Activated T-helper 17 cell treated with anti-CD3 and anti-CD28 coated beads, Interleukin-2, amount 50 U/mL, for 72 hours (primary cell): ENCODE measurements at regions not wholly inside any gene's neighbourhood (a gene's known extent, or its start where the extent isn't known, plus 50 kb on each side); places are given as distances from the start of the nearest gene placed in this dataset.

Source experiments
- ATAC-seq: fragments of 150-1000 bp; cut with Tn5 transposase; replicated peaks from 2 replicates; pipeline ENCODE4 v1.10.0; 2021; ENCODE audit warnings: mild to moderate bottlenecking, moderate library complexity
- H3K27ac Mint-ChIP-seq: one replicate; pipeline ENCODE4 v1.8.0; 2022; ENCODE audit warnings: mixed read lengths
- H3K27me3 Mint-ChIP-seq: one replicate; pipeline ENCODE4 v1.8.0; 2022; ENCODE audit warnings: mixed read lengths
- H3K36me3 Mint-ChIP-seq: one replicate; pipeline ENCODE4 v1.8.0; 2022; ENCODE audit warnings: low read depth, mild to moderate bottlenecking, mixed read lengths
- H3K4me1 Mint-ChIP-seq: one replicate; pipeline ENCODE4 v1.8.0; 2022; ENCODE audit warnings: mixed read lengths
- H3K4me3 Mint-ChIP-seq: one replicate; pipeline ENCODE4 v1.8.0; 2022; ENCODE audit warnings: mild to moderate bottlenecking, mixed read lengths
- H3K9me3 Mint-ChIP-seq: one replicate; pipeline ENCODE4 v1.8.0; 2022; ENCODE audit warnings: mixed read lengths

GRCh38 chr1:36584874-36585453, 102.3 kb upstream of the CSF3R start:
- Mint-ChIP-seq H3K27ac (no peak overlapping the region), H3K9me3 (no peaks in the 10 kb centered on the region), H3K27me3 (peaks cover 37% of the 10 kb centered on the region), H3K36me3 (no peaks in the 10 kb centered on the region), H3K4me3 (no peak overlapping the region), H3K4me1 (no peaks in the 10 kb centered on the region)
- ATAC-seq = no peak

GRCh38 chr1:36583980-36584782, 101.5 kb upstream of the CSF3R start:
- Mint-ChIP-seq H3K4me3 (no peak overlapping the region), H3K9me3 (no peaks in the 10 kb centered on the region), H3K4me1 (no peaks in the 10 kb centered on the region), H3K36me3 (no peaks in the 10 kb centered on the region), H3K27ac (no peak overlapping the region), H3K27me3 (peaks cover 31% of the 10 kb centered on the region)
- no peak for ATAC-seq

- Mint-ChIP-seq H3K4me1 (no peaks in the 10 kb centered on the region), H3K27ac (no peak overlapping the region), H3K4me3 (no peak overlapping the region), H3K27me3 (peaks cover 31% of the 10 kb centered on the region), H3K36me3 (no peaks in the 10 kb centered on the region), H3K9me3 (no peaks in the 10 kb centered on the region)
- no peak for ATAC-seq
These were observed 100.4 kb upstream of the CSF3R start for GRCh38 chr1:36583080-36583479.

- ATAC-seq = no peak
- peaks cover 25% of the 10 kb centered on the region for H3K27me3 Mint-ChIP-seq
These were observed 99.5 kb upstream of the CSF3R start for GRCh38 chr1:36582066-36582755.

GRCh38 chr1:36580524-36580923, 97.8 kb upstream of the CSF3R start:
- Mint-ChIP-seq H3K4me3 (no peak overlapping the region), H3K27me3 (peaks cover 14% of the 10 kb centered on the region), H3K9me3 (no peaks in the 10 kb centered on the region), H3K4me1 (no peaks in the 10 kb centered on the region), H3K27ac (no peak overlapping the region), H3K36me3 (no peaks in the 10 kb centered on the region)
- ATAC-seq = no peak

More at GRCh38 chr1:36582066-36582755, 99.5 kb upstream of the CSF3R start:
- Mint-ChIP-seq H3K9me3 (no peaks in the 10 kb centered on the region), H3K27ac (no peak overlapping the region), H3K4me3 (no peak overlapping the region), H3K4me1 (no peaks in the 10 kb centered on the region), H3K36me3 (no peaks in the 10 kb centered on the region)

GRCh38 chr1:36579039-36579438, 96.3 kb upstream of the CSF3R start:
- H3K36me3 Mint-ChIP-seq = no peaks in the 10 kb centered on the region
- no peaks in the 10 kb centered on the region for H3K9me3 Mint-ChIP-seq
- peaks cover 27% of the 10 kb centered on the region for H3K27me3 Mint-ChIP-seq
- no peak overlapping the region for H3K27ac Mint-ChIP-seq
- H3K4me3 Mint-ChIP-seq = no peak overlapping the region
- no peak for ATAC-seq
- no peaks in the 10 kb centered on the region for H3K4me1 Mint-ChIP-seq

GRCh38 chr1:36576551-36577110, 93.9 kb upstream of the CSF3R start:
- peaks cover 35% of the 10 kb centered on the region for H3K27me3 Mint-ChIP-seq
- H3K4me3 Mint-ChIP-seq = no peak overlapping the region
- no peak overlapping the region for H3K27ac Mint-ChIP-seq
- H3K36me3 Mint-ChIP-seq = no peaks in the 10 kb centered on the region
- H3K9me3 Mint-ChIP-seq = no peaks in the 10 kb centered on the region
- ATAC-seq = no peak
- no peaks in the 10 kb centered on the region for H3K4me1 Mint-ChIP-seq

GRCh38 chr1:36576118-36576517, 93.4 kb upstream of the CSF3R start:
- no peak overlapping the region for H3K27ac Mint-ChIP-seq
- ATAC-seq = peak; percentile 59

GRCh38 chr1:36573445-36573844, 90.7 kb upstream of the CSF3R start:
- H3K27me3 Mint-ChIP-seq = peaks cover 31% of the 10 kb centered on the region

More at GRCh38 chr1:36576118-36576517, 93.4 kb upstream of the CSF3R start:
- Mint-ChIP-seq H3K4me3 (no peak overlapping the region), H3K9me3 (no peaks in the 10 kb centered on the region), H3K36me3 (no peaks in the 10 kb centered on the region), H3K27me3 (peaks cover 35% of the 10 kb centered on the region), H3K4me1 (no peaks in the 10 kb centered on the region)

GRCh38 chr1:36572906-36573305, 90.2 kb upstream of the CSF3R start:
- no peak overlapping the region for H3K27ac Mint-ChIP-seq

More at GRCh38 chr1:36573445-36573844, 90.7 kb upstream of the CSF3R start:
- Mint-ChIP-seq H3K36me3 (no peaks in the 10 kb centered on the region), H3K27ac (no peak overlapping the region), H3K9me3 (no peaks in the 10 kb centered on the region), H3K4me3 (no peak overlapping the region), H3K4me1 (no peaks in the 10 kb centered on the region)
- no peak for ATAC-seq

GRCh38 chr1:36572142-36572715, 89.5 kb upstream of the CSF3R start:
- no peak overlapping the region for H3K27ac Mint-ChIP-seq
- ATAC-seq = no peak
- H3K36me3 Mint-ChIP-seq = no peaks in the 10 kb centered on the region
- H3K27me3 Mint-ChIP-seq = peaks cover 31% of the 10 kb centered on the region
- no peak overlapping the region for H3K4me3 Mint-ChIP-seq
- H3K4me1 Mint-ChIP-seq = no peaks in the 10 kb centered on the region
- no peaks in the 10 kb centered on the region for H3K9me3 Mint-ChIP-seq

More at GRCh38 chr1:36572906-36573305, 90.2 kb upstream of the CSF3R start:
- Mint-ChIP-seq H3K9me3 (no peaks in the 10 kb centered on the region), H3K27me3 (peaks cover 31% of the 10 kb centered on the region), H3K4me3 (no peak overlapping the region), H3K4me1 (no peaks in the 10 kb centered on the region), H3K36me3 (no peaks in the 10 kb centered on the region)
- no peak for ATAC-seq

- Mint-ChIP-seq H3K9me3 (no peaks in the 10 kb centered on the region), H3K27ac (no peak overlapping the region), H3K27me3 (peaks cover 31% of the 10 kb centered on the region), H3K36me3 (no peaks in the 10 kb centered on the region), H3K4me3 (no peak overlapping the region), H3K4me1 (no peaks in the 10 kb centered on the region)
- no peak for ATAC-seq
These were observed 88.4 kb upstream of the CSF3R start for GRCh38 chr1:36571106-36571505.

- H3K27me3 Mint-ChIP-seq = peaks cover 28% of the 10 kb centered on the region
- H3K9me3 Mint-ChIP-seq = no peaks in the 10 kb centered on the region
- H3K36me3 Mint-ChIP-seq = no peaks in the 10 kb centered on the region
- H3K4me3 Mint-ChIP-seq = no peak overlapping the region
- no peaks in the 10 kb centered on the region for H3K4me1 Mint-ChIP-seq
- ATAC-seq = no peak
- no peak overlapping the region for H3K27ac Mint-ChIP-seq
These were observed 87.9 kb upstream of the CSF3R start for GRCh38 chr1:36570478-36571060.

GRCh38 chr1:36570006-36570405, 87.3 kb upstream of the CSF3R start:
- Mint-ChIP-seq H3K27ac (no peak overlapping the region), H3K4me1 (no peaks in the 10 kb centered on the region), H3K36me3 (no peaks in the 10 kb centered on the region), H3K4me3 (no peak overlapping the region), H3K9me3 (no peaks in the 10 kb centered on the region), H3K27me3 (peaks cover 25% of the 10 kb centered on the region)
- no peak for ATAC-seq
